GM12801 (cell line): ENCODE measurements at regions not wholly inside any gene's neighbourhood (a gene's known extent, or its start where the extent isn't known, plus 50 kb on each side); places are given as distances from the start of the nearest gene placed in this dataset.

Experiments
- CTCF ChIP-seq: IDR thresholded peaks from one replicate; pipeline ENCODE4 v1.5.1; 2011; ENCODE audit warnings: control low read depth; ENCODE audit not compliant: insufficient read length; ENCODE audit errors: extremely low read depth

GRCh38 chr12:97051341-97051740 is 144.3 kb downstream of the NEDD1 start:
- no peak for TF ChIP-seq CTCF

GRCh38 chr12:97061171-97061570 is 154.1 kb downstream of the NEDD1 start:
- no peak for TF ChIP-seq CTCF

GRCh38 chr12:97063292-97063935 is 156.4 kb downstream of the NEDD1 start:
- no peak for TF ChIP-seq CTCF

- TF ChIP-seq CTCF = no peak
These were observed 168.3 kb downstream of the NEDD1 start for GRCh38 chr12:97075161-97075933.

- no peak for TF ChIP-seq CTCF
These were observed 169.0 kb downstream of the NEDD1 start for GRCh38 chr12:97075934-97076630.

GRCh38 chr12:97082029-97082428 is 175.0 kb downstream of the NEDD1 start:
- TF ChIP-seq CTCF = no peak

- no peak for TF ChIP-seq CTCF
These were observed 186.2 kb downstream of the NEDD1 start for GRCh38 chr12:97093187-97093683.
